ENCODE measurements at regions not wholly inside any gene's neighbourhood (a gene's known extent, or its start where the extent isn't known, plus 50 kb on each side); places are given as distances from the start of the nearest gene placed in this dataset.

GRCh38 chr10:61010863-61011262, 66.9 kb upstream of the RHOBTB1 start:
- TF ChIP-seq POLR2A (IDR thresholded peaks at IDR 0.05), result no peak
- TF ChIP-seq CTCF (IDR thresholded peaks at IDR 0.05), result no peak
- TF ChIP-seq POLR2AphosphoS5 (IDR thresholded peaks at IDR 0.05), result no peak

All from suprapubic skin (tissue), 4 donors.